Renal cortical epithelial cell (primary cell): ENCODE measurements at regions not wholly inside any gene's neighbourhood (a gene's known extent, or its start where the extent isn't known, plus 50 kb on each side); places are given as distances from the start of the nearest gene placed in this dataset.
A peak's percentile ranks its signal among the peaks of the same experiment; 100 is the strongest.

Experiments
- DNase-seq: peaks from one replicate; pipeline ENCODE4 v3.0.0-alpha.2; 2011; ENCODE audit warnings: low read depth

DNA sequence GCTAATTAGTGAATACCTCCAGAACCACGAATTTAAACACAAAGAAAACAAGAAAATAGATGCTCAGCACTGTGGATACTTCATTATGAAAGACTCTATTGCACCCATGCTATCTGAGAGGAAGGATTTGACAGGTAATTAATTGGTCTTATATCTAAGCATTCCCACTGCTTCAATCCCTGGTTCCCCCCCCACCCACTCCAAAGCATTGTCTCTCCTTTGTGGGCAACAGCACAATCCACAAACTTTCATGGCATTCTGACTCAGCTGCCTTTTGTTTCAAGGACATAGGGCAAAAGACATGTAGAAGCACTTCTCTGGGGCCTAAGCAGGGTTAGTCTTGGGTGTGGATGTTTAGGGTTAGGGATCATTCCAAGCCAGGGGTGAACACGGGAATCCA is 551.4 kb downstream of the BUD13 start:
- DNase-seq, result peak; percentile 29

DNA sequence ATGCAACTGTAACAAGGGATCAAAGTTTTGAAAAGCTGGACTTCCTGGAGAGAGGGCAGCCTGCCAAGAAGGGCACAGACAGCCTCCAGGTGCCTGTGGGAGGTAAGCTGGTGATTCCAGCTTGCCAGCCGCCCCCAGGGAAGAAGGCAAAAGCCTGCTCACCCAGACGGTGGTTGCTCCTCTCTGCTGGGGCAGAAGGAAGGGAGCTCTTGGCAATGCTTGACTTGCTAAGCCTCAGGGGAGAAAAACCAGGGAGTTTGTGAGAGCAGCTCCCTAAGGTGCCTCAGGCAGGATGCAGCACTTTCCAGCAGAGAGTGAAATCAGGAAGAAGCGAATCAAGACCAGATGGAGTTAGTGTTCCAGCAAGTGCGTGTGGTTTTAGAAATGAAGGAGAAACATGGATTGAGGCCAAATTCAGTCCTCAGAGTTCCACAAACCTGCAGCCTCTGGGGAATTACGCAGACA is 553.6 kb downstream of the BUD13 start:
- peak; percentile 70 for DNase-seq

DNA sequence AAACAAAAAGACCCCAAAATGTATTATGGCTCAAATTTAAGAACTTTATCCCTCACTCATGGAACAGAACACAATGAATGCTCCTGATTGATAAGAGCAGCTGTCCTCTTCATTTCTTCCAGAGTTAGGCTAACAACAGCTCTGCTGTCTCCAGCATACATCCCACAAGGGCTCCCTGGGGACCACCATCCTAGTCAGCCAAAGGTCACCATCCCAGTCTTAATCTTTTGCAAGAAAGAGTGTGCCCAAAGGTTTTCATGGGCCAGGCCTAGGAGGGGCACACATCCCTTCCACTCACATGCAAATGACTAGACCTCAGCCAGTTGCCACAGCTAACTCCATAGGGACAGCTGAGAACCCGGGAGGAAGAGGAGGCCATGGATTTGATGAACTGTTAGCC is 555.3 kb downstream of the BUD13 start:
- DNase-seq, result no peak

DNA sequence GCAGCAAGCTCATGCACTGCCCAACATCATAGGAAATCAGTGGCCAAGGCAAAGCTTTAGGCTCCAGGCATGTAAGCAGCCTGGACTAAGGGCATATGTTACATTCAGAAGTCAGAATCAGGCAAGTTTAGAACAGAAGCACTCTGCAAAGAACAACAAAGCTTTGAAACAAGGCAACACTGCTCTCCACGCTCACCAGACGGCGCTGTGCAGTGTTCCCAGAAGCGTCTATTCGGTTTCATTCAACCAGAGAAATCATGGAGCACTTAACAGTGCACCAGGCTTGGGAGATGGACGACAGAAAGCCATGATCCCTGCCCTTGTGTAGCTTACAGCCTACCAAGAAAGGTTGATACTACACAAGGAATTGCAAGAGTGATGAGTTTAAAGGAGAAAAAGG is 555.8 kb downstream of the BUD13 start:
- peak; percentile 50 for DNase-seq

DNA sequence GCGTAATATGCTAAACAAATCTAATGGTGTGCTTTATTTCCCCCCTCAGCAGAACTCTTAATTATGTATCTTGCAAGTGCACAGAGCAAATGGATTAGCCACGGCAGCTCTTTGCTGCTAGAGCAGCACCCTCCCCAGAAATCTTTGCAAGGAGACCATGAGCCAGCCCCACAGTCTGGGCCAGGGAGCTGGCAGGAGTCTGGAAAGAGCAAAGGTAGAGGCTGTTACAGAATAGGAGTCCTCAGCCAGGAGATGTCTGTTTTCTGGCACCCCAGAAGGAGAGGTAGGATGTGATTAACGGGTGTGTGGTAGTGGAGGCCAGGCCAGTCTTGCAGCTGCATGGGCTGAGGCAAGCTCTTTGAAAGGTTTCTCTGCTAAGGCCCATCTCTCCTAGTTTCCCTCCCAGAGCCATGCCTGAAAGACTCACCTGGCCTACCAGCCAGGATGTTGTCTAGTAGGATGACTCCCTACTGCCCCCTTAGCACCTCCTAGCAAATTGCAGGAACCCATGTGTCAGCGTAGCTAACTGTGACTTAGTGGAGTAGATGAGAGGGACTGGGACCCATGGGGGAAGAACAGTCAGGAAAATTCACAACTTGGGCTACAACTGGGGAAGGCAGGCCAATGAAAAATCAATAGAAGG is 557.2 kb downstream of the BUD13 start:
- DNase-seq, result no peak

DNA sequence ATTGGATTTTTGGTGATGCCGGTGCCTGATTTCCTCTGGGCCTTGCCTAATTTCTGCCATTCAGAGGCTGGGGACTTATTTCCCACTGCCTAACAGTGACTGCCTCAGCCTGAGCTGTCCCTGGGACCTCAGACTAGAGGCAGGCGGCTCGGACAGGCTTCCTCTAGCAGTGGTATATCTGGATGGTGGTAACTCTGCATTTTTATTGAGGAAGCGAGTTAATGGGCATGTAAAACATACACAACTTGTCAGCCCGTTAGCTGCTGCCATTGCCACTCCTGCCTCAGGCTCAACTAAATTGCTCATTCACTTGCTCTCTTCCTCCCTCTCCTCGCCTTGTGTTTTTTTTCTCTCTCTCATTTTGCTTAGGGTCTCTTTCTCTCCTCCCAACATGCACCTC is 561.6 kb downstream of the BUD13 start:
- peak; percentile 60 for DNase-seq

DNA sequence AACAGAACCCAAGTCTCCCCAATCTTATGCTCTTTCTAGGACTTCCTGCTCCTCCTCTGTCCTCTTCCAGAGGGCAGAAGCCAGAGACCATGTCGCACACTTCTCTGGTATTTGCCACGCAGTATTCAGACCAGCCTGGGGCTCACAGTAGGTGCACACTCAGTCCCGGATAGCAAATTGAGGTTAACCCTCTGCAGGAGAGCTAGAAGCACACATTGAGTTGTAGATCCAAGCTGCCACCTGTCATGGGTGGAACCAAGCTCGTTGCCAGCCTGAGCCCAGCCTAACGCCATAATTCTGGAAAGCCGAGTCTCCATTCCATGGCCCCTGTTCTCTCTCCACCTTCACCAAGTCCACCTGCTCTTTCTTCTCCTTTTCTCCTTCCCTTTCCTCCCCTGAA is 562.1 kb downstream of the BUD13 start:
- no peak for DNase-seq

DNA sequence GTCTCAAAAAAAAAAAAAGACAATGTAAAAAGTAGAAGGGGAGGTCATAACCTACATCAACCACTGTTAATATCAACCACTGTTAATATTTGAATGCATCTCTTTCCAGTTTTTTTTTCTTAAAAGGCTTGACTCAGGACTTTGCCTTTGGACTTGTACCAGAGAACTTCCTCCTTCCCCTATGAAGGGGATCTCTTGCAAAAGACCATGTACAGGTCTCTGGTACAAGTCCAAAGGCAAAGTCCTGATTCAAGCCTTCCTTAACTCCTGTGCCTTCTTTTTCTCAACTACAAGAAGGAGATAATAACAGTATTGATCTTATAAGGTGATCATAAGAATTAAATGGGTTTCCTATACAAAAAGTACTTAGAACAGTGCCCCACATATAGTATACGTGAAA is 563.5 kb downstream of the BUD13 start:
- DNase-seq, result peak; percentile 27

DNA sequence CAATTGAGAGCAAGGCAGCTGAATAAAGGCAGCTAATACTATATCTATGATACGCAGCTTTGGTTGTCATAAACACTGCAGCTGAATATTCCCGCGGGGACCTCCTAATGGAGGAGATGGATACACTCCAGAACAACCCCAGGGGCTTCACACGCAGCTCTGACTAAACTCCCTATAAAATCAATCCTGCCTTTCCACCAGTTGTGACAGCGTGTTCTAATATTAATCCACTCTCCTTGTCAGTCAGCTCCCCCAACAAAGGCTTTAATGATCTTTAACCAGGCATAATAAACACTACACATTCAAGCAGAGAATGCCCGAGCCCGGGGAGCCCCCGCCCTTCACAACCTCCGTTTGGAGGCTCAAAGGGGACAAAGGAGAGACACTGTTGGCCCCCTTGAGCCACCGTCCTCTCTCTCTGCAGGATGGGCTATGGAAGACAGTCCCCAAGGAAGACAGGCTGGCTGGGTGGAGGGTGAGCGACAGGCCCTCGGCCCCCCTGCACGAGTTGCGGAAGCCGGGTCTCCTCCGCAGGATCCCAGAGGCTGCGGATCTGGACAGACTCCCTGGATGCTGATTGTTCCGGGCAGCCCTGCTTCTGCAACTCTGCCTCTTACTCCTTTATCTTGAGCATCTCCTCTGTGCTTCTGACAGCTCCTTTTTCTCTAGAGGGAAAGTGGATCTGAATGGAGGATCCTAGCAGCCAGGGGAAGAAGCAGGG is 565.2 kb downstream of the BUD13 start:
- DNase-seq, result no peak

DNA sequence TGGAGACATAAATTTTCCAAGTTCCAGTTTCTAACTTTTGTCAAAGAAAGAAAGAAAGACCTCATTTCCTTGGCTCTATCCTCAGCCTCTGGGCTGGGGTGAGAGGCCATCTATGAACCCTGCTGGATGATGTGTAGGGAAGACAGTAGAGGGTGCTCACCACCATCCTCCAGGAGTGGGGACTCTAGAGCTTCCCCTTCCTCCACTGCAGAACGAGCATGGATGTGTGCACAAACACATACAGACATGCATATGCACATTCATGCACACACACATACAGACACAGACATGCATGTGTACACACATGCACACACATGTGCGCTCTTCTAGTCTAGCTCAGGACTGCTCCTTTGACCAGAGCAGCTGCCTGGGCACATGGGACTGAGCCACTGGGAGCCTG is 565.8 kb downstream of the BUD13 start:
- no peak for DNase-seq

DNA sequence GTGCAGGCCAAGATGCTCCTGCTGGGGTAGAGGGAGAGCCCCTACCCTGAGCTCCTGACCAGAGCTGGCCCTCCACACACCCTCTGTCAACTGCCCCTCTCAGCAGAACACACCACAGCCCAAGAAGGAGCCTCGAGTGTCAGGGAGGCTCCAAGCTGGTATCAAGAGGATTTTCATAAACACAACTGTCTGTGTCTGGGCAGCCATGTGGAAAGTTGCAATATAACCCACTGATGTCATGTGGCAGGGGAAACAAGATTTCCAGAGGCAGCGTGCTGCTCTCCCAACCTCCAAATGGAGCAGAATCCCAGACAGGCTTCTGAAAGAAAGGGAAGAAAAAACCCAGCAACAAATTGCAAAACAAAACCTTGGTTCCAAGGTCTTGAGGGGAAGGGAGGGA is 569.9 kb downstream of the BUD13 start:
- no peak for DNase-seq

DNA sequence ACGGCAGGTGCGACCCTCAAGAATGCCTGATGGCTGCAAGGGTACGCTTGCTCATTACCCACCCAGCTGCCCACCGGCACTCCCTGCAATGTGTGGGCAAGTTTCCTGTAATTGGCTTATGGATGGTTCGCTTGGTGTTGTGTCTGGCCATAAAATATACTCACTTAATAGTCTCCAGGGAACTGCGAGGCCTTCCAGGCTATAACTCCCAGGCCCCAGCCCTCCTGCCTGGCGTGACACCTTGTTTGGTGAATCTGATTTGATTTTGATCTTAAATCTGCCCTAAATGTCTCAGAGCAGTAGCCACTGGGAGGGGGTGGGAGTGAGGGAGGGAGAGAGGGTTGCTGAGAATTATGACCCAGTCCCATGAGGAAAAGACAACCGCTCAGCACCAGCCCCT is 572.2 kb downstream of the BUD13 start:
- no peak for DNase-seq

DNA sequence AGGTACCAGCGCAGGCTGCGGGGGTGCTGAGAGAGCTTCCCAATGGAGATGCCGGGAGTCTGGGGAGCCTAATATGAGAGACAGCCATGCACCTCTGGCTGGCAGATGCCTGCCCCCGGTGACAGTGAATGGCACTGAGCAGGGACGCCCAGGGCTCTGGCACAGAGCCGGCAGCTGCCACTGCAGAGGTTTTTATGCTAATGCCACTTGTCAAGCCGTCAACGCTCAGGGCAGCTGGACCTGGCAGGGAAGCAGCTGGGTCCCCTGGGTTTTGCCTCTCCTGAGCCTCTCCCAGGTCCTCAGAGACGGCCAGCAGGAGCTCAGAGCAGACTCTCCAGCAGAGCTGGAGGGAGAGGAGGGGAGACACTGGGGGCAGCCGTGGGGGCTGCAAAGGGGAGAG is 573.6 kb downstream of the BUD13 start:
- no peak for DNase-seq

DNA sequence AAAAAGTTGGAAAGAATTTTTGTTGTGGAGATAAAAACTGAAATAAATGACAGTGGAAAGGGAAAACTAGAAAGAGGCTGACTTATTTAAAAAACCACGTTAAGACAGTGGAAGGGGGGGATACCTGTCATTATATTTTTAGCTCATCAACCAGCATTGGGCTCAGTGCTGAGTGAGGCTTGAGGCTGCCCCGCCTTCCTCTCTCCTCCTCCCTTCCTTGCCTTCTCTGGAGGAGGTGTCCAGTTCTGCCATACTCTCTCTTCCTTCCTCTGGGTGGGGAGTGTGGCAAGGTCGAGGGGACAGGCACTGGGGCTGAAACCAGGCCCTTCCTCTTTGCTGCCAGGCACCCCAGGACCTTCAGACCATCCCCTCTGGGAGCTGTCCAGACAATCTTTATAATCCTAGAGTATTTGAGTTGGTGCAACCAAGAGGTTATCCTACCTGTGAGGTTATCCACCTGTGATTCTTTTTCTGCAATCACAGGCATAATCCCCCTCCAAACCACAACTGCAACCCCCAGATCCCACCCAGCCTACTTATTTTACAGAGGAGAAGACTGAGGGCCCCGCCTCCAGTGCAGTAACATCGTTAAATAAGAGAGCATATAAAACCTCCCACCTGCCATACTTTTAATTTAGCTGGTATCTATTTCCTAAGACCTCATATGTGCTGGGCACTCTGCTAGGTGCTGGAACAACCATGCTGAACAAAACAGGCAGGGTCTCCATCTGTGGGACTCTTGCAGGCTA is 578.5 kb downstream of the BUD13 start:
- no peak for DNase-seq

DNA sequence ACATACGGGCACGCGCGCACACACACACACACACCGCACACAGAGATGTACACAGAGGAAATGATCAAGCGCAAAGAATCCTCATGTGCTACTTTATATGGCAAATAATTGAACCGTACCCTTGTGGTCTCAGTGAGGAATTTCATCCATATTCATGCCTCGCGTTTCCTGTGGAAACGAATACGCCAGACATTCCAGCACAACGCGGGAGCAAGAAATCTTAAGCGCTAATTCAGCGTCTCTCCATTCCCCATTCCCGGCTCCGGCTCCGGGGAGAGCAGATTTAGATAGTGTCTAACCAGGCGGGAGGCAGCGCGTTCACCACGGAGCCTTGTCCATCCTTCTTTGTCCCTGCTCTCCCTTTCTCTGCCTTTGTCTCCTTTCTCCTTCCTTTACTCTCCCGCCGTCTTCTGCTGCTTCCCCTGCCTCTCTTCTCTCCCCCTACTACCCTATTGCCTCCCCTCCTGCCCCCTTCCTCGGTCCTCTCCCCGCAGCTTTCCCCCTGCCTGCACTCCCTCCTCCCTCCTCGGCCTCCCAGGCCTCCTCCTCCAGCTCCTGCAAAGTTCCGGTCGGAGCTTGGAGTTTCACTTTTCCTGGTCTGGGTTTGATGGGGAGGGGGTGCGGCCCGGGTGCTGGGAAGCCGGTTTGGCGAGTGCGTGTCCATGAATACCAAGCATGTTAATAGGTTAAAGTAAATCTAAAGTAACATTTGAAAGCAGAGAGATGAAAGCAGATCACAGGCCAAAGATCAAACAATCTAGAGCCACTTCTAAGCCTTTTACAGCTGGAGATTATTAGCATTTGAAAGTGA is 579.3 kb downstream of the BUD13 start:
- peak; percentile 93 for DNase-seq

DNA sequence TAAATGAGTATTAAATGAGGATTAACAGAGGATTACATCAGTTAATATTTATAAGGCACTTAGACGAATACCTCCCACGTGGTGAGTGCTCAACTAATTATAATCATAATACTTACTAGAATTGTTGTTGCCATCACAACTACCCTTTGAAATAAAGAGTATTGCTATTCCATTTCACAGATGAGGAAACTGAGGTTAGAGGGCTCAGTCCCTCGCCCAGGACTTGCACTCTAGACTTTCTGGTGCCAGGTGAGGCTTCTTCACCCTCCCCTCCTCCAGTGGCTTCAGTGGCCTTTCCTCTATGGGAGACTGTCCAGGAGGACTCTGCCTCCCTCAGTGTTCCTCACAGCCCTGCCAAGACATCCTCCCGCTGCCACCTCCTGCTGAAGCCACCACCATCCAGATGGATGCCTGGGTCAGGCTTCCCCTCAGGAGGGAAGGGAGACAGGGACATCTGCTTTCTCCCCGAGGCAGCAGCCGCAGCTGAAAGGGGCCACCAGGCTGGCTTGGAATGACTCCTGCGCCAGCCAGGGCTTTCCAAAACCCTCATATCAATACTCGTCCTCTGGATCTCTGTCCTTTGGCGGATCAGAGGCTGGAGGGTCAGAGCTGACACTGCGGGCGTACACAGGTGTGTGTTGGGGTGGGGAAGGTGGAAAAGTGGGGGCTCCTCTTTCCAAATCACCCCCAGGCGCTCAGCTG is 580.1 kb downstream of the BUD13 start:
- DNase-seq, result no peak

DNA sequence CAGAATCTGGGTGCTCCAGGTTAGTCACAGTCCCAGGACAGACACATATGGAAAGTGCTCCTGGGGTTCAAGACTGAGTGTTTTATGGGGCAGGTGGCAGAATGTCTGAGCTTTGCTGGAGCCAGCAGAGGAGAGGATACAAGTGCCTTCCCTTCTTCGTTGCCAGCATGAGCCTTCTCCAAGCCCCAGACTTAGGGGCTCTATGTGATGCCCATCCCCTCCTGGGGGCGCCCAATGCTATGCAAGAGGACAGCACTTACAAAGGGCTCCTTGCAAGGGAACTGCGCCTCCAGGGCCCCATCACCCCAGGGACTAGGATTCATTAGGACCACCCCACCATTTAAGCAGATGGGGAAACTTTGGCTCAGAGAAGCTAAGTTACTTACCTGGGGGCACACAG is 581.9 kb downstream of the BUD13 start:
- no peak for DNase-seq

DNA sequence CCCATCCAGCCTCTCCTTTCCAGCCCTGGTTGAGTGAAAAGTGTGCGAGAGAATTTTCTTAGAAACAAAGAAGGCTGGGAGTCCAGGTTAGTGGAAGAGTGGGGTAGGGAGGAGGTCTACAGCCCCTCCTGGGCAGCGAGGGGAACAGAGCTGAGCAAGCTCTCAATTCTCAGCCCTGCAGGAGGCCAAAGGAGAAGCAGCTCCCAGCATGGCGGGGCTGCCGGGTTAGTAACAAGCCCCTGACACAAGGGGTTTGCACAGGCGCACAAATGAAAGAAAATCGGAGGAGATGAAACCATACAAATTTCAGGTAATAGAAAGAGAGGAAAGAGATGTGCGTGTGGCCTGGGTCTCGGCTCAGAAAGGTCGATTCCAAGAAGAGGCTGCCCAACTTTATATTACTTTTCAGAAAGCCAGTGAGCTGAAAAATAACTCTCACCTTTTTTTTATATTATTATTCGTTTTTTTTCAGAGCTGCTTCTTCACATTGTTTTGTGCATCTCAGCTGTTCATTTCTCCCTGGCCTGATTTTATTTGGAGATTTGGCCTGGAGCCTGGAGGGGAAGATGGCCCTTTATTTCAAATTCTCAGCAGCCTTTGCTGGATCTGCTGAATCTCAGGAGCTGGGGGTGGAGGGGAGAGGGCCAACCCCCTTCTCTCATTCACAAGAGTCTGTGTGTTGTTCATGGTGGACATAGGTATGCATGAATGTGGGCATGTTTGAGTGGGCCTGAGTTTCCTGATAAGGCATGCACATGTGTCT is 583.2 kb downstream of the BUD13 start:
- DNase-seq, result no peak

DNA sequence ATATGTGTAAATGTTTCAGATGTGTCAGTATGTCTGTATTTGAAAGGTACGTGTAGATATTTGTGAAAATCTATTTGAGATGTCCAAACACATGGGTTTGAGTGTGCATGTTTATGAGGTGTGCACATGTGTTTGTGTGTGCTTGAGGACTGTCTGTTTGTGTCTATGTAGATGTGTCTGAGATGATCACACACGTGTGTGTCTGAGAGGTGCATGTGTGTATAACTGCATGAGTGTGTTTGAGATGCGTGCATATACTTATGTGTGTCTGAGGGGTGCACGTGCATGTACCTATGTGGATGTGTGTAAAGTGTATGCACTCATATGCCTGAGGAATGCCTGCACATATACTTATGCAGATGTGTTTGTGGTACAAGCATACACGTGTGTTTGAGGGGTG is 584.4 kb downstream of the BUD13 start:
- no peak for DNase-seq

DNA sequence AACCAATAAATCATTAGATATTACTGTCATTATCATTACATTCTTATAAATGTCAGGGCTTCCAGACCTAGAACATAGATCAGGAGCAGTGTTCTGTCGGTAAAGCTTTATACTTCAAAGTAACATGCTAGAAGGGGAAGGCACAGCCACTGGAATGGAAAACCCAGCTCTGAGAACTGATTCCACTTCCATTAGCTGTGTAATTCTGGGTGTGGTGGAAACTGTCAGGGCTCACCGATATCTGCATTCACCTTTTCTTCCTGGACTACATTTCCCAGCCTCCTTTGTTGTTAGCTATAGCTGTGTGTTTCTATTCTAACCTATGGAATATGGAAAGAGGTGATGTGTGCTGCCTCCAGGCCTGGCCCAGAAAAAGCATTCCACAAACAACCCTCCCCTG is 585.8 kb downstream of the BUD13 start:
- DNase-seq, result no peak

DNA sequence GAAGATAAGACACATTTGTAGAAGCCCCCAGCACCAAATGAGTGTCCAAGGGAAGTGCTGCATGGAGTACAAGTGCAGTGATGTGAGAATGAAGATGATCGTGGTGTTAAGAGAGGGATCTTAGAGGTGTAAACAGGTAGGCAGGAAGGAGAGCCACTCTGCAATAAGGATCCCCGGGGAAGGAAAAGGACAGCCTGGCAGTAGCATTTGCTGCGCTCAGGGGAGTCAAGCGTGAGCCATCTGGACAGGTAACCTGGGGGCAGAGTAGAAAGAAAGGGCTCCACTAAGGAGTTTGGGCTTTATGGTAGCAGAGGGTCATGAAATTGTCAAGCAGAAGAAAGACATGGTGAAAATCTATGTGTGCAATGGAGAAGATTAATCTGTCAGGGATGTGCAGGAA is 587.2 kb downstream of the BUD13 start:
- DNase-seq, result no peak
